Upper lobe of right lung (tissue), 1 donor: ENCODE measurements at regions not wholly inside any gene's neighbourhood (a gene's known extent, or its start where the extent isn't known, plus 50 kb on each side); places are given as distances from the start of the nearest gene placed in this dataset.
"Not testable (repeated sequence)": the region's sequence is repeated elsewhere in the genome, so short reads cannot be mapped to it uniquely, and the experiment has no call there.

ENCODE experiments used
- ATAC-seq: fragments of 200-7000 bp; cut with Tn5 transposase; one replicate; pipeline ENCODE4 v1.9.1; 2020; ENCODE audit warnings: mild to moderate bottlenecking, moderate library complexity
- DNase-seq: peaks from one replicate; pipeline ENCODE4 v3.0.0-alpha.2; 2020
- H3K27ac ChIP-seq: fragments of 200-600 bp; one replicate; pipeline ENCODE4 v1.8.0; 2022
- H3K27me3 ChIP-seq: fragments of 200-600 bp; one replicate; pipeline ENCODE4 v1.8.0; 2022; ENCODE audit warnings: mild to moderate bottlenecking
- H3K36me3 ChIP-seq: fragments of 200-600 bp; one replicate; pipeline ENCODE4 v1.8.0; 2022
- H3K4me1 ChIP-seq: fragments of 200-600 bp; one replicate; pipeline ENCODE4 v1.8.0; 2022
- H3K4me3 ChIP-seq: fragments of 200-600 bp; one replicate; pipeline ENCODE4 v1.8.0; 2022; ENCODE audit warnings: mild to moderate bottlenecking
- H3K9me3 ChIP-seq: fragments of 200-600 bp; one replicate; pipeline ENCODE4 v1.8.0; 2022
- CTCF ChIP-seq: fragments of 200-600 bp; IDR thresholded peaks from one replicate; pipeline ENCODE4 v1.8.0; 2022; ENCODE audit warnings: antibody characterized with exemption
- intact Hi-C: fragments of 100-400 bp; cut with DNase I; formaldehyde crosslinking; loops from one replicate; pipeline ENCODE4 v1.11.0; 2022
- donor health status: DM: no; HTN: yes; CAD: no; lungs with severe emphysema.

GRCh38 chr3:10645800-10646199 is 140.4 kb upstream of the ATP2B2 start:
- no peaks in the 10 kb centered on the region for H3K4me1 ChIP-seq
- H3K27ac ChIP-seq, result no peak overlapping the region
- DNase-seq (no peak), ATAC-seq (no peak)
- no peak overlapping the region for H3K4me3 ChIP-seq
- no peaks in the 10 kb centered on the region for H3K36me3 ChIP-seq
- intact Hi-C loops, result no loop called here
- H3K27me3 ChIP-seq, result peaks cover 3% of the 10 kb centered on the region
- no peaks in the 10 kb centered on the region for H3K9me3 ChIP-seq
- no peak for TF ChIP-seq CTCF

- intact Hi-C loops, result no loop called here
- no peaks in the 10 kb centered on the region for H3K4me1 ChIP-seq
- no peak for DNase-seq
- H3K36me3 ChIP-seq, result no peaks in the 10 kb centered on the region
- no peaks in the 10 kb centered on the region for H3K9me3 ChIP-seq
- no peak overlapping the region for H3K4me3 ChIP-seq
- no peak for ATAC-seq
- H3K27ac ChIP-seq, result no peak overlapping the region
- TF ChIP-seq CTCF, result no peak
- H3K27me3 ChIP-seq, result peaks cover 3% of the 10 kb centered on the region
Observed at GRCh38 chr3:10646531-10647335, 141.3 kb upstream of the ATP2B2 start.

- TF ChIP-seq CTCF, result no peak
- no peak for DNase-seq
- no peak overlapping the region for H3K4me3 ChIP-seq
- H3K9me3 ChIP-seq, result no peaks in the 10 kb centered on the region
- H3K36me3 ChIP-seq, result no peaks in the 10 kb centered on the region
- H3K27me3 ChIP-seq, result peaks cover 3% of the 10 kb centered on the region
- H3K4me1 ChIP-seq, result no peaks in the 10 kb centered on the region
- ATAC-seq, result no peak
- intact Hi-C loops, result no loop called here
- H3K27ac ChIP-seq, result no peak overlapping the region
Observed at GRCh38 chr3:10647376-10647775, 142.0 kb upstream of the ATP2B2 start.

GRCh38 chr3:10648181-10648580 is 142.8 kb upstream of the ATP2B2 start:
- Histone ChIP-seq H3K27me3 (peaks cover 3% of the 10 kb centered on the region), H3K9me3 (no peaks in the 10 kb centered on the region), H3K36me3 (no peaks in the 10 kb centered on the region), H3K4me1 (no peaks in the 10 kb centered on the region), H3K27ac (no peak overlapping the region), H3K4me3 (no peak overlapping the region)
- intact Hi-C loops, result no loop called here
- ATAC-seq (no peak), DNase-seq (no peak)
- TF ChIP-seq CTCF, result no peak

- H3K36me3 ChIP-seq, ATAC-seq, H3K9me3 ChIP-seq, intact Hi-C loops, H3K4me1 ChIP-seq, H3K4me3 ChIP-seq, DNase-seq, H3K27me3 ChIP-seq, H3K27ac ChIP-seq: not testable (repeated sequence)
Observed at GRCh38 chr3:10649463-10649862, 144.1 kb upstream of the ATP2B2 start.

GRCh38 chr3:10651506-10651905 is 146.1 kb upstream of the ATP2B2 start:
- Histone ChIP-seq H3K4me3 (no peak overlapping the region), H3K27ac (no peak overlapping the region), H3K9me3 (no peaks in the 10 kb centered on the region), H3K36me3 (no peaks in the 10 kb centered on the region), H3K27me3 (peaks cover under 1% of the 10 kb centered on the region), H3K4me1 (no peaks in the 10 kb centered on the region)
- intact Hi-C loops, result no loop called here
- no peak for TF ChIP-seq CTCF
- DNase-seq (no peak), ATAC-seq (no peak)
